CD4-positive, CD25-positive, alpha-beta regulatory T cell (primary cell): ENCODE measurements at regions not wholly inside any gene's neighbourhood (a gene's known extent, or its start where the extent isn't known, plus 50 kb on each side); places are given as distances from the start of the nearest gene placed in this dataset.

Source experiments
- ATAC-seq, 2 donors: fragments of 150-1000 bp; cut with Tn5 transposase; one replicate each; pipeline ENCODE4 v1.10.0; 2021; ENCODE audit warnings: low read depth in 2 of 2, moderate number of reproducible peaks in 2 of 2, moderate library complexity in 1 of 2
- DNase-seq, 3 donors: peaks; one replicate each; pipeline versions ENCODE4 v3.0.0 to v3.0.0-alpha.2; 2012 to 2022; ENCODE audit warnings: mixed read lengths in 1 of 3
- H3K27ac ChIP-seq: one replicate; pipeline ENCODE4 v1.7.0; 2013; ENCODE audit warnings: mild to moderate bottlenecking, low read length; ENCODE audit not compliant: insufficient read depth, poor library complexity, severe bottlenecking
- H3K27me3 ChIP-seq: one replicate; pipeline ENCODE4 v1.7.0; 2013; ENCODE audit warnings: low read length; ENCODE audit not compliant: control insufficient read depth, insufficient read depth
- H3K36me3 ChIP-seq: one replicate; pipeline ENCODE4 v1.7.0; 2013; ENCODE audit warnings: mild to moderate bottlenecking, low read length, moderate library complexity; ENCODE audit not compliant: control insufficient read depth, insufficient read depth
- H3K4me1 ChIP-seq: 2 replicates; pipeline ENCODE4 v1.7.0; 2013; ENCODE audit warnings: mild to moderate bottlenecking, low read length; ENCODE audit not compliant: insufficient read depth, control insufficient read depth, poor library complexity, severe bottlenecking
- H3K4me3 ChIP-seq: one replicate; pipeline ENCODE4 v1.7.0; 2013; ENCODE audit warnings: low read depth, mild to moderate bottlenecking, low read length, moderate library complexity
- H3K9me3 ChIP-seq, 2 experiments: 1 replicate in 1 of 2; 2 replicates in 1 of 2; pipeline ENCODE4 v1.7.0; 2013; ENCODE audit warnings: low read length in 2 of 2, mild to moderate bottlenecking in 1 of 2, moderate library complexity in 1 of 2; ENCODE audit not compliant: control insufficient read depth in 2 of 2
- H3K27ac Mint-ChIP-seq, 3 donors: one replicate each; pipeline ENCODE4 v1.8.0; 2020 to 2022; ENCODE audit warnings: mild to moderate bottlenecking in 3 of 3, mixed read lengths in 3 of 3, moderate library complexity in 2 of 3
- H3K27me3 Mint-ChIP-seq: one replicate; pipeline ENCODE4 v1.8.0; 2022; ENCODE audit warnings: mild to moderate bottlenecking, mixed read lengths
- H3K36me3 Mint-ChIP-seq: one replicate; pipeline ENCODE4 v1.8.0; 2020; ENCODE audit warnings: mixed read lengths
- H3K4me1 Mint-ChIP-seq, 4 donors: one replicate each; pipeline ENCODE4 v1.8.0; 2020 to 2022; ENCODE audit warnings: mixed read lengths in 4 of 4, mild to moderate bottlenecking in 1 of 4
- H3K4me3 Mint-ChIP-seq, 4 donors: one replicate each; pipeline ENCODE4 v1.8.0; 2020 to 2022; ENCODE audit warnings: mild to moderate bottlenecking in 4 of 4, mixed read lengths in 4 of 4, moderate library complexity in 3 of 4
- H3K9me3 Mint-ChIP-seq, 7 donors: one replicate each; pipeline ENCODE4 v1.8.0; 2020 to 2022; ENCODE audit warnings: mixed read lengths in 7 of 7, mild to moderate bottlenecking in 3 of 7, moderate library complexity in 2 of 7

- Mint-ChIP-seq H3K4me1 (peaks cover 0 to 12% (median 3%) of the 10 kb centered on the region in 4 donors), H3K27me3 (no peaks in the 10 kb centered on the region), H3K4me3 (no peak overlapping the region), H3K27ac (no peak overlapping the region), H3K9me3 (no peaks in the 10 kb centered on the region), H3K36me3 (no peaks in the 10 kb centered on the region)
- Histone ChIP-seq H3K9me3 (no peaks in the 10 kb centered on the region), H3K4me1 (no peaks in the 10 kb centered on the region), H3K36me3 (no peaks in the 10 kb centered on the region), H3K4me3 (no peak overlapping the region), H3K27ac (no peak overlapping the region), H3K27me3 (no peaks in the 10 kb centered on the region)
- DNase-seq (no peak), ATAC-seq (no peak)
Measured at GRCh38 chr3:30516238-30516637, 90.2 kb upstream of the TGFBR2 start.

- peaks cover 0 to 6% (median 0%) of the 10 kb centered on the region in 7 donors for H3K9me3 Mint-ChIP-seq
- no peaks in the 10 kb centered on the region for H3K27me3 ChIP-seq
- H3K27ac ChIP-seq: no peak overlapping the region
- no peaks in the 10 kb centered on the region for H3K4me1 ChIP-seq
- peaks cover 6% of the 10 kb centered on the region for H3K27me3 Mint-ChIP-seq
- H3K36me3 Mint-ChIP-seq: no peaks in the 10 kb centered on the region
- H3K4me1 Mint-ChIP-seq: peaks cover 0 to 8% (median 1%) of the 10 kb centered on the region in 4 donors
- H3K27ac Mint-ChIP-seq: no peak overlapping the region
- no peak overlapping the region for H3K4me3 ChIP-seq
- no peaks in the 10 kb centered on the region for H3K9me3 ChIP-seq
- ATAC-seq (no peak), DNase-seq (peak in 1 of 3 donors; percentile 47)
- no peak overlapping the region for H3K4me3 Mint-ChIP-seq
- H3K36me3 ChIP-seq: no peaks in the 10 kb centered on the region
Measured at GRCh38 chr3:30518181-30518864, 88.1 kb upstream of the TGFBR2 start.

- H3K4me3 ChIP-seq: no peak overlapping the region
- DNase-seq: no peak
- H3K36me3 Mint-ChIP-seq: no peaks in the 10 kb centered on the region
- no peak overlapping the region for H3K27ac Mint-ChIP-seq
- peaks cover 6% of the 10 kb centered on the region for H3K27me3 Mint-ChIP-seq
- no peak overlapping the region for H3K4me3 Mint-ChIP-seq
- no peaks in the 10 kb centered on the region for H3K36me3 ChIP-seq
- no peaks in the 10 kb centered on the region for H3K9me3 ChIP-seq
- H3K4me1 ChIP-seq: no peaks in the 10 kb centered on the region
- peaks cover 0 to 6% (median 0%) of the 10 kb centered on the region in 7 donors for H3K9me3 Mint-ChIP-seq
- H3K27me3 ChIP-seq: no peaks in the 10 kb centered on the region
- H3K4me1 Mint-ChIP-seq: peaks cover 0 to 8% (median 1%) of the 10 kb centered on the region in 4 donors
- no peak for ATAC-seq
- no peak overlapping the region for H3K27ac ChIP-seq
Measured at GRCh38 chr3:30518872-30519271, 87.5 kb upstream of the TGFBR2 start.

GRCh38 chr3:30520699-30521098, 85.7 kb upstream of the TGFBR2 start:
- H3K9me3 Mint-ChIP-seq: peaks cover 0 to 7% (median 0%) of the 10 kb centered on the region in 7 donors
- DNase-seq: no peak
- H3K27me3 Mint-ChIP-seq: peaks cover 6% of the 10 kb centered on the region
- no peak overlapping the region for H3K27ac Mint-ChIP-seq
- H3K4me1 Mint-ChIP-seq: peaks cover 0 to 15% (median 4%) of the 10 kb centered on the region in 4 donors
- no peaks in the 10 kb centered on the region for H3K36me3 Mint-ChIP-seq
- Histone ChIP-seq H3K4me3 (no peak overlapping the region), H3K27ac (no peak overlapping the region), H3K36me3 (no peaks in the 10 kb centered on the region), H3K27me3 (no peaks in the 10 kb centered on the region), H3K4me1 (no peaks in the 10 kb centered on the region), H3K9me3 (no peaks in the 10 kb centered on the region)
- H3K4me3 Mint-ChIP-seq: no peak overlapping the region
- ATAC-seq: no peak

GRCh38 chr3:30521156-30521715, 85.2 kb upstream of the TGFBR2 start:
- Histone ChIP-seq H3K36me3 (no peaks in the 10 kb centered on the region), H3K4me3 (no peak overlapping the region), H3K4me1 (no peaks in the 10 kb centered on the region), H3K9me3 (no peaks in the 10 kb centered on the region), H3K27me3 (no peaks in the 10 kb centered on the region), H3K27ac (no peak overlapping the region)
- no peak for ATAC-seq
- Mint-ChIP-seq H3K4me1 (peaks cover 0 to 15% (median 4%) of the 10 kb centered on the region in 4 donors), H3K27ac (no peak overlapping the region), H3K27me3 (peaks cover 6% of the 10 kb centered on the region), H3K36me3 (no peaks in the 10 kb centered on the region), H3K4me3 (no peak overlapping the region), H3K9me3 (peaks cover 0 to 7% (median 0%) of the 10 kb centered on the region in 7 donors)
- no peak for DNase-seq

GRCh38 chr3:30522476-30522875, 83.9 kb upstream of the TGFBR2 start:
- Mint-ChIP-seq H3K9me3 (peaks cover 0 to 7% (median 0%) of the 10 kb centered on the region in 7 donors), H3K4me3 (no peak overlapping the region), H3K4me1 (peaks cover 0 to 15% (median 4%) of the 10 kb centered on the region in 4 donors), H3K36me3 (no peaks in the 10 kb centered on the region), H3K27me3 (peaks cover 6% of the 10 kb centered on the region), H3K27ac (no peak overlapping the region)
- H3K27ac ChIP-seq: no peak overlapping the region
- H3K9me3 ChIP-seq: no peaks in the 10 kb centered on the region
- no peak overlapping the region for H3K4me3 ChIP-seq
- H3K4me1 ChIP-seq: no peaks in the 10 kb centered on the region
- no peaks in the 10 kb centered on the region for H3K27me3 ChIP-seq
- ATAC-seq: no peak
- H3K36me3 ChIP-seq: no peaks in the 10 kb centered on the region
- no peak for DNase-seq

- H3K9me3 ChIP-seq: no peaks in the 10 kb centered on the region
- Mint-ChIP-seq H3K36me3 (no peaks in the 10 kb centered on the region), H3K27me3 (peaks cover 6% of the 10 kb centered on the region), H3K4me1 (peaks cover 0 to 10% (median 4%) of the 10 kb centered on the region in 4 donors), H3K27ac (no peak overlapping the region), H3K9me3 (peaks cover 0 to 7% (median 0%) of the 10 kb centered on the region in 7 donors), H3K4me3 (no peak overlapping the region)
- no peak for ATAC-seq
- no peak for DNase-seq
- H3K4me3 ChIP-seq: no peak overlapping the region
- H3K36me3 ChIP-seq: no peaks in the 10 kb centered on the region
- no peaks in the 10 kb centered on the region for H3K4me1 ChIP-seq
- H3K27ac ChIP-seq: no peak overlapping the region
- H3K27me3 ChIP-seq: no peaks in the 10 kb centered on the region
Measured at GRCh38 chr3:30523366-30523765, 83.0 kb upstream of the TGFBR2 start.
